Fibroblast of upper back skin (primary cell): ENCODE measurements at regions not wholly inside any gene's neighbourhood (a gene's known extent, or its start where the extent isn't known, plus 50 kb on each side); places are given as distances from the start of the nearest gene placed in this dataset.
"Not testable (repeated sequence)": the region's sequence is repeated elsewhere in the genome, so short reads cannot be mapped to it uniquely, and the experiment has no call there.

ENCODE experiments used
- DNase-seq: peaks from one replicate; pipeline ENCODE4 v3.0.0-alpha.2; 2013

DNA sequence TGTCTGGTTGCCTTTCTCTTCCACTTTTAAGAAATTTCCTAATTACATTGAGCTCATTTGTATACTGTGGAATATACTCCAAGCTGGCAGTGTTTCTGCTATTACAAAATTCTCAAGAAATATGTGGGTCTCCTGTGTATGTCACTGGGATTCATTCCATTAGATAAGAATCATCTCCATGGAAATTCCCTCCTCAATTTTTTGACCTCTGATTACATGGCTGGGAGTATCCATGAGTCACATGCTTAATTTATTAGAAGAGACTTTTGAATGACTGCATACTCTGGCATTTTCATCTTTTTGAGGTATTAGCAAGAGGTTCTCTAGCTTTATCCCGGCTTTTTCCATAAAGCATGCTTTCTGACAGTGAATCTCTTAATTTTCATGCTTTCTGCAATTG, 665.5 kb upstream of the CNTNAP5 start:
- no peak for DNase-seq

DNA sequence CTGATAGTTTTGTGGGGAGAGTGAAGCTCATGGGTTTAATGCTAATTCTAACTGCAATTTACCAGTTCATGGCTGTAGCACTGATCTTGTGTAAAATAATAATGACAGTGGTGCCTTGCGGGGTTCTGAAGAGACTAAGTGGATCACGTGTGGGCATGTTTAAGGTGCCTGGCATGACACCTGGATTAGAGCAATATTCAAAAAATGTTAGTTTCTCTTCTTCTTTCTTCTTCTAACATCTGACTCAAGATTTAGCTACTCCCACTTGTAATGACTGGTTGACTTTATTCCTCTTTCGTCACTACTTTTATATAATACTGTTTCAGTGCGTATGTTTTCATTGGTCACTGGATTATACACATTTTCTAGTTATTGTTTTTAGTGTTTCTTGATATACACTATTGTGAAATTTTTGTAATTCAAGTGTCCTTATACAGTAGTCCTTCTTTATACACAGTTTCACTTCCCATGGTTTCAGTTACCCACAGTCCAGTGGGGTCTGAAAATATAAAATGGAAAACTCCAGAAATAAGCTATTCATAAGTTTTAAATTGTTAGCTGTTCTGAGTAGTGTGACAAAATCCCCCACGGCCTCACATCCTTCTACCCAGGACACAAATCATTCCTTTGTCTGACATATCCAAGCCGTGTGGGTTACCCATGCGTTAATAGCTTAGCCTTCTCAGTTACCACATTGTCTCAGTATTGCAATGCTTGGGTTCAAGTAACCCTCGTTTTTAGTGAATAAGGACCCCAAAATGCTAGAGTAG, 662.2 kb upstream of the CNTNAP5 start:
- no peak for DNase-seq

DNA sequence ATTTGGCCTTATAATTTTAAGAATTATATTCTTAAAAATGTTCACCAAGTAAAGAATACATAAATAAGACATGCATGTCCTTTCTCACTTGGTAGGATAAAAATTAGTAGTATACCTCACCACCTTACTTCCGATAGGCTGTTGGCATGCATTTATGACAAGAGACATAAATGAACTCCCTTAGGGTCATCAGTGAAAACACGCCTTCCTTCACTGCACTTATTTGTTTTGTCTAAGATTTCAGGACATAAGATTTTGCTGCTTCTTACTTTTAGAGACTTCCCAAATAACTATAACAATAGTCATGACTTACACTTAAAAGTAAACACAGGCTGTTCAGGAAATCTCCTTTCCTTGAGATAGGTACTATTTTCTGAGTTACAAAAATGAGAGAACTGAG, 661.3 kb upstream of the CNTNAP5 start:
- no peak for DNase-seq

DNA sequence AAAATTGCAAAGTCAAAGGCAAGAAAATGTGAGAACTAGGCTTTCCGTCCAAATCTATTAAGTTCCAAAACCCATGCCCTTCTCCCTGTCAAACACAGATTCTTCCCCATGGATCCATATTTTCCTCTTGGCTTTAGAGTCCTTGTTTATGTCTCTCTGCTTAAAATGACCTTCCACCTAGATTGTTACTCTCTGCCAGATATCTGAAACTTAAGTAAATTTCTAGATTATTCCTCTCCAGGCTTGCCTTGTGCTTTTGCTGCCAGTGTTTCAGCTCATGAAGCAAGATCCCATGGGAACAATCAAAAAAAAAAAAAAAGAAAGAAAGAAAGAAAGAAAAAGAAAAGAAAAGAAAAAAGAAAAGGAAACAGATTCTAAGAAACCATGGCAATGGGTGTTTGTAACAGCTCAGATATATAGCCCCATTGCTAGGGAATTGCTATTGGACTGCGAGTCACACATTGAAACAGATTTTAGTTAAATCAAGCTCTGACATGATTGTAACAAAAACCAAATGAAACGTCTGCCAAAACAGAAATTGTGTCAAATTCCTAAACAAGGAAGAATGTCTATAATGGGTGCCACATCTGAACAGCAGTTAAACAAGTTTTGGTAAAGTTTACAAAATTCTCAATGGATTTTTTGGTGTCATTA, 660.7 kb upstream of the CNTNAP5 start:
- no peak for DNase-seq

DNA sequence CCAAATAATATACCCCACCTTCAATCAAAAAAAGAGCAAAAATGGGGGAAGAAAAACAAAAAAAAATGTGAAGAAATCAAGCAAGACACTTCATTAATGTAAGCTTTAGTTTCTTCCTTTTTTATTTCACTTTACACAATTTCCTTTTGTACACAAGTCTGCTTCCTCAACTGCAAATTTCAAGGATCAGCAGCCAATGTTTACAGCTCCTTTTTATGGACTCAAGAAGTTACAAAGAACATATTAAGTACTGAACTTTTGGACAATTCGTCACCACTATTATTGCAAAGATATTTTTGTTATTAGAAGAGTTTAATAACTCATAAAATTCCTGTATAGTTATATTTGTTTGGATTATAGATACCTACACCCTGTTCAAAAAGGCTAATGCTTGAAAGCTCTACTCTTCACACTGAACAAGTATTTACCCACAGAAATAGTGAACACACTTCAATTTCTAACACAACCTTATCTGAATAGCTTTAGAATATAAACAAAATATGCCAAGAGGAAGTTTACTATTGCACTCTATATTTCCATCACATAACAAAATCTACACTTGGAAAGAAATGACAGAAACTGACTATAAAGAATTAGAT, 658.7 kb upstream of the CNTNAP5 start:
- DNase-seq: no peak

DNA sequence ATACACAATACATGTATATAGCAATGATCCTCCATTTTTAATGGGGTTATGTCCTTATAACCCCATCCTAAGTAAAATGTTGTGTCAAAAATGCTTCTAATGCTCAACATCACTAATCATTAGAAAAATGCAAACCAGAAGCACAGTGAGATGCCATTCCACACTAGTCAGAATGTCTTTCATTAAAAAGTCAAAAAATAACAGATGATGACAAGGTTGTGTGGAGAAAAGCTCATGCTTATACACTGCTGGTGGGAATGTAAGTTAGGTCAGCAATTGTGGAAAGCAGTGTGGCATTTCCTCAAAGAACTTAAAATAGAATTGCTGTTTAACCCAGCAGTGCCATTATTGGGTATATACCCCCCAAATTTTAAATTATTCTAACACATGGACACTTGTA, 654.9 kb upstream of the CNTNAP5 start:
- no peak for DNase-seq

DNA sequence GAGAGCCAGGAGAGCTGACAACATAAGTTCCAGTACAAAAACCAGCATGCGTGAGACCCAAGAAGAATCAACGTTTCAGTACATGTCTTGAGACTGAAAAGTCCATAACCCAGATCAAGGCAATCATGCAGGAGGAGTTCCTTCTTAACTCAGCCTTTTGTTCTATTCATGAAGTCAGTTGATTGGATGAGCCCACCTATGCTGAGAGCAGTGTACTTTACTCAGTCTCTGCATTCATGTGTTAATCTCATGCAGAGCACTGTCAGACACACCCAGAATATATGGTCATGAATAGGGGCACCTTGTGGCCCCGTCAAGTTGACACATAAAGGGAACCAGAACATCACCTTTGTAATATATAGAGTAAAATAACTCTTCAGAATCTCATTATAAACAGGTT, 653.6 kb upstream of the CNTNAP5 start:
- DNase-seq: no peak

DNA sequence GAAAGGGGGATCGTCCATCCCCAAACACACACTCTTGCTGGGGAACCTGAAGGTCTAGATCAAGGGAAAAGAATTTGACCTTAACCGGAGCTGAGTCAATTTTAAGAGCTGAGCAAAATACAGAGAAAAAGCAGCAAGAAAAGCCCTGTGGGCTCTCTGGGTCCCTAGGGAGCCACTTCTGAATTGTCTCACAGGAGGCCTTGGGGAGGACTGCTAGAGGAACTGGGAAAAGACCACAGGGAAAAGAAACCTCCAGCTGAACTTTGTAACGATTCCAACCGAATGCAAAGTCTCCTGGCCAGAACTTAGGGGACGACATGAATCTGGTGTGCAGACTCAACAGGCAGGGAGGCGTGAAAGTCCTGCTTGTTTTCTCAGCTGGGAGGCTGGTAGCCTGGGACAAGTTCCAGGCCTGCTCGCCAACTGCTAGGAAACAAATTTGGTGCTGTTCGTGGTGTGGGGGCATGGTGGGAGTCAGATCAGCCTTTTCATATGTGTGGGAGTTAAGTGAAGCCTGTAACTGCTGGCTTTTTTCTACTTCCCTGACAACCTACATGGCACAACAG, 644.6 kb upstream of the CNTNAP5 start:
- no peak for DNase-seq

DNA sequence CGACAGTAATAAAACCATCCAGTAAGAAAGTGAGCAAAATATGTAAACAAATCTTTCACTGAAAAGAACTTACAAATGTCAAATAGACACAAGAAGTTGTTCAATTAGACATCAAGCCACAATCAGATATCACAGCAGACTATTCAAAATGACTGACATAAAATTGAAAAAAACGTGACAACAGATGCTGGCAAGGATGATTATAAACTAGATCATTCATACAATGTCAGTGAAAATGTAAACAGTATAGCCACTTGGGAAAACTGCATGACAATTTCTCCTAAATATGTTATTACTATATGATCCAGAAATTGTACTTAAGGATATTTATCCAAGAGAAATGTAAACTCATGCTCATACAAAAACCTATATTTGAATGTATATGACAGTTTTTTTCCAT, 609.4 kb upstream of the CNTNAP5 start:
- DNase-seq: no peak

DNA sequence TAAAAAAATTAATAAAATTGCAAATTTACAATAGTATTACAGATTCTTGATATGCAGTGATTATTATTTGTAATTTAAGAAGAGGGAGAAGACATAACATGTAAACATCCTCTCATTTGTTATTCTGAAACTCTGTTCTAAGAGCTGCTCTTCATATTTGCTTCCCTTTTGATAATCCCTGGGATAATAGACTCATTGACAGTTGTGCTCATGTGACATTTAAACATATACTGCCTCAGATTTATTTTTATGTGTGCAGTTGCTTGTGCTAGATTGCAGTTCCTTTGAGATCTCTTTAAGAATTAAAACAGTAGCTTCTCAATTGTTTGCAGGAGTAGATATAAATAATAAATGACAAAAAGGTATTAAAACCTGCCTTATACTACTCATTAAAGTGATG, 605.1 kb upstream of the CNTNAP5 start:
- no peak for DNase-seq

DNA sequence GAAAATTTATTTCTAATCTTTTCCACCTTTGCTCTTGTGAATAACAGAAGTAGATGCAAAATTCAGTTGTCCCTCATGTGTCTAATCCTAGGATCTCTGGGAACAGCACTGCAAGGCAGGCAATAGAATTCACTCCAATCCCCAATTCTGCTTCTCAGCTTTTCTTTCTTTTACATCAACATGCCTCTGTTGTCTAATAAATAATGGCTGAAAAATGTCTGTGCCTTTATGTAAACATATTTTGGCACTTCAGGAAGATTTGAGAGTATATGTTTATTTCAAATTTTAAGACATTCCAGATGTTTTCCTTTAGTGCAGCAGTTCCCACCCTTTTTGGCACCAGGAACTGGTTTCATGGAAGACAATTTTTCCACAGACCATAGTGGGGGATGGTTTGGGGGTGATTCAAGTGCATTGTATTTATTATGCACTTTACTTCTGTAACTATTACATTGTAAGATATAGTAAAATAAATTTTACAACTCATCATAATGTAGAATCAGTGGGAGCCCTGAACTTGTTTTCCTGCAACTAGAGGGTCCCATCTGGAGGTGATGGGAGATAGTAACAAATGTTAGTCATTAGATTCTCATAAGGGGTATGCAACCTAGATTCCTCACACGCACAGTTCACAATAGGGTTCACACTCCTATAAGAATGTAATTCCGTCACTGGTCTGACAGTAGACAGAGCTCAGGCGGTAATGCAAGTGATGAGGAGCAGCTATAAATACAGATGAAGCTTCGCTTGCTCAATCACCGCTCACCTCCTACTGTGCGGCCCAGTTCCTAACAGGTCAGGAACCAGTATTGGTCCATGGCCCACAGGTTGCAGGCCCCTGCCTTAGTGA, 590.3 kb upstream of the CNTNAP5 start:
- peak; percentile 1 for DNase-seq

DNA sequence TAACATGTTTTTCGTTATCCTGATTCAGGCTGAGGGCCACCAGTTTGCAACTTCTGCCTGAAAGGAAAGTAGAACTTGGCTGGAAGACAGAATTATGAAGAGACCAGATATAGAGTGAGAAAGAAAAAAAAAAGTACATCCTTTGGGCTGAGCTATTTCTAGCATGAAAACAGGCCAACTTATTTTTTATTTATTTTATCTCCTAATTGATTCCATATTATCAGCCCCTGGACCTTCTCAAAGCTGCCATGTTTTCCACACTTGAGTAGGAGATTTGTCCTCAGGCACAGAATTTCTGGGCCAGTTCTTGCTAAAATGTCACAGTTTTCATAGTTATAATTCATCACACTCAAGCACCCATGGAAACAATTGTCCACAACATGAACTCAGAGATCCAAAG, 586.8 kb upstream of the CNTNAP5 start:
- DNase-seq: no peak

DNA sequence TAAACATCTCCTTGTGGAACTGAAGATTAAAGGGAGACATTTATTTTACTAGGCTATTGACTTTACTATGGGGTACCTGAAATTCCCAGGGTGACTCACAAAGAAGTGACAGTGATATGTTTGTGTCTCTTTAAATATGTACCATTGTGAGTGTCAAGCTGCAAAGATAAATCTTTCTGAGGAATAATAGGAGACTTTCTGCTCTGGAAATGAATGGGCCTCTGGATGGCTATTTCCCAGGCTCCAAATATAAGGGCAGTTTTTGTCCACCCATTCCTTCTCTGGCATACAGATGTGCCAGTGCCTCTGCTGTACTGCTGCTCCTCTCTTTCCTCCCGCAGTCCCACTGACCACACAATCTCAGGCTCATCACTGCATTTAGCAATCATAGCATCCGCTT, 586.4 kb upstream of the CNTNAP5 start:
- no peak for DNase-seq

DNA sequence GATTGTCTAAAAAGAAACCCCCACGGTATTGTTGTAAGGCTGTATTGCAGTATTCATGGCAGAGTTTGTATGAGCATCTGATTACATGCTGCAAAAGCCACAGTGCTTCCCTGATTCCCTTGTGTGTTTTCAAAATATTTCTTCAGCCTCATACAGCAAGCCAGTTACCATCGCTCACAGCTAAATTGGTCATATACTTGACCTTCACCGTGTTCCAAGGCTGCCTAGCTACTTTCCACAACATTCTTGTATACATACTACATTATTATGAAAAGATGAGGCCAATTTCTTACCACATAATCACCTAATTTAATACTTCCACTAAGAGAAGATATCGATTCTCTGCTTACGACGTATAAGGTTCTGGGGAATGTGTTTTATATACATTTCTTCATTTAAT, 576.3 kb upstream of the CNTNAP5 start:
- DNase-seq: peak; percentile 9

DNA sequence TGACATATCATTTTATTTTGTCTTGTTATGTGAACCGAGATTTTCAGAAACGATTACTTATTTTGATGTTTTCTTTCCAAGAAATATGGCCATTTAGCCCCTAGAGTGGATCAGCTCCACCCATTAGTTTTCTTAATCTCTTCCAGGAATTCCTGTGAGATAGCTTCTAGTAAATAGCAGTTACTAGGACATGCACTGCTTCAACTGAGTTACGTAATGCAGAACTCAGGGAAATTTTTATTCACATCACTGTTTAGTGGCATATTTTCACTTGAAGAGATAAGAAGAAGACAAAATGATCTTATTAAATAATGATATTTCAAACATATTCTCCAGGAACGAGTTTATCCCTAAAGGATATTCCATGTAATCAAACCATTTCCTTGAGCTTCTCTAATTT, 573.5 kb upstream of the CNTNAP5 start:
- no peak for DNase-seq

DNA sequence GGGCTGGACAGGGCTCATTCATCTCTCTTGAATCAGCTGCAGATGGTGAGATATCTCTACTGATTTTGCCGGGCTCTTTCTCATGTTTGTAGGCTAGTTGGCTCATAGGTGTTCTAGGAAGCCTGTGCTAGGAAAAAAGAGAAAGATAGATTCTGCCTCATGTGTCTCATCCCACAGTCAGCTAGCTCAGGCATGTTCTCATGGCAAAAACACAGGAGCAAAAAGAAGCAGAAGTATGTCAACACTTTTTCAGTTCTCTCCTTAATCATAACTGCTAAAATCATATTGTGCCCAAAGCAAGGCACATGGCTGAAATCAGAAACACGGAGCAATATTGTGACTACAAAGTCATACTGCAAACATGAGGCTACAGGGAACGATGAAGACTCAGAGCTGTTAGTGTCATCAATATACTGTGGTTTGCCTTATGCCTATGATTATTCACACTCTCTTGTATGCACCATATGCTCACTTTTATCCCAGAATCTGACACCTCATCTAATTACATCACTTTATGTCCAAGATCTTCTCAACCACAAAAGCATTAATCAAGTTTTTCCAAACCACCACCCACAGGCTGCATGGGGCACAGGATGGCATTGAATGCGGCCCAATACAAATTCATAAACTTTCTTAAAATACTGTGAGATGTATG, 571.9 kb upstream of the CNTNAP5 start:
- no peak for DNase-seq

DNA sequence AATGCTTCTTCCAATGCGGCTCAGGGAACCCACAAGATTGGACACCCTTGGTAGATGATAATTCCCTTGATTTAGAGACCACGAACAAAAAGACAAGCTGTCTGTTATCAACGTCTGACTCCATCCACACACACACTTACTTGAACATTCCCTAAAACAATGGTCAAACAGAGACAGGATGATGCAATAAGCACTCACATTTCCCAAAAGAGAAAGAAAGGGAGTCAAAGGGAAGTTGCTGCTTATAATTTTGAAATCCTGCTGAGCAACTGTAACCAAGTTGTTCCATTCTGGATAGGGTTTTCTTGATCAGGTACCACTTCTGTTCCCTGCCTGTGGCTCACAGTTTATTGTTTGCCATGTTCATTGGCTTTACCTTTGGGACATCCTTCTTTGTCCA, 571.3 kb upstream of the CNTNAP5 start:
- DNase-seq: peak; percentile 8

DNA sequence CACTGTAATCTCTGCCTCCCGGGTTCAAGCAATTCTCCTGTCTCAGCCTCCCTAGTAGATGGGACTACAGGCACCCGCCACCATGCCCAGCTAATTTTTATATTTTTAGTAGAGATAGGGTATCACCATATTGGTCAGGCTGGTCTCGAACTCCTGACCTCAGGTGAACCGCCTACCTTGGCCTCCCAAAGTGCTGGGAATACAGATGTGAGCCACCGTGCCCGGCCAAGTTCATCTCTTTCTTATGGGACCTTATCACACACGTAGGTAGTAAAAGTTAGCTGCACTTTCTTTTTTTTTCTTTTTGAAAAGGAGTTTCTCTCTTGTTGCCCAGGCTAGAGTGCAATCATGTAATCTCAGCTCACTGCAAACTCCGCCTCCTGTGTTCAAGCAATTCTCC, 569.9 kb upstream of the CNTNAP5 start:
- DNase-seq: not testable (repeated sequence)

DNA sequence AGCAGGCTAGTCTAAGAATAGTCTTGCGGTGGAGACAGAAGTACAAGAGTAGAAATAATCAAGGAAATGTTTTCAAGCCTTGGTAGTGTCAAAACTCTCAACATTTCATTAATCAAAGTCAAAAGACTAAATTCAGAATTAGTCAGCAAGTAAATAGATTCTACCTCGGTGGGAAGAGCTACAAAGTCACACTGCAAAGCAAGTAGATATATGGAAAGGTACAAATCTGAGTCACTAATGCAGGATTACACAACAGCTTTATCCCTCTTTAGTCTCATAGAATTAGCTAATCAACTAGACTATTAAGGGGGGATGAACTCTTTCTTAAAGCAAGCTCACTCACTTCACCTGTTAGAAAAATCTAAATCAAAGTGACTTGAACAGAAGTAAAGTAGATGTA, 568.7 kb upstream of the CNTNAP5 start:
- no peak for DNase-seq

DNA sequence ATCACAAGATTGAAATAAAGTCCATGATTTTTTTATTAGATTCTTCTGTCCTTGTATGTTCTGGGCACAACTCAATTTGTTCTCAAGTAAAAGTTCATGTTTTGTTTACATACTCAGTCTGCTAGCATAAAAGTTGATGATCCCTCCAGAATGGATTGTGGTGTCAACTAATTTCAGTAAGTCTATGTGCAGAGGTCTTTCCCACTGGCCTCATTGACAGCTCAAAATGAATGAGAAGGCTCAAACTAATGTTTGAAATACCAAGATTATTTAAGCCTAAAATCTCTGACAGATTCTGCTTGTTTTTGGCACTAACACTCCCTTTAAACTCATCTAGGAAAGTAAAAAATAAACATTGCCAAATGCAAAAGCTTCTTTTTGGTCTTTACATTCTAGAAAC, 561.2 kb upstream of the CNTNAP5 start:
- no peak for DNase-seq

DNA sequence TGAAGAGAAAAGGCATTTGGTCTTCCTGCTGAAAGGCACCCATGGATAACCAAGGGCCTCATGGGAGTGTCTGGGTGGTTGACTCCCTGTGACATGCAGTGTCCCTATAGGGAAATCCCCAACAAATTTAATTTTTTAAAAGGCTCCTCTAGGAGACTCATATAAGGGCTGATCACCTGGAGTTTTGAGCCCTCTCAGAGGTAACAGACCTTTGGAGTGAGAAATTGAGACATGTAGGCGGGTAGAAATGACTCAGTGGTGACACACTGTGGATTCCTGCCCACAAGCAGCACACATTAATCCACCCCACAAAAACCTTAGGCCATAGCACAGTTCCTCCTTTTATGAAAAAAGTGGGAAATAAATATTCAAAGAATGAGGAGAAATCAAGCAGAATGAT, 557.0 kb upstream of the CNTNAP5 start:
- DNase-seq: peak; percentile 4

DNA sequence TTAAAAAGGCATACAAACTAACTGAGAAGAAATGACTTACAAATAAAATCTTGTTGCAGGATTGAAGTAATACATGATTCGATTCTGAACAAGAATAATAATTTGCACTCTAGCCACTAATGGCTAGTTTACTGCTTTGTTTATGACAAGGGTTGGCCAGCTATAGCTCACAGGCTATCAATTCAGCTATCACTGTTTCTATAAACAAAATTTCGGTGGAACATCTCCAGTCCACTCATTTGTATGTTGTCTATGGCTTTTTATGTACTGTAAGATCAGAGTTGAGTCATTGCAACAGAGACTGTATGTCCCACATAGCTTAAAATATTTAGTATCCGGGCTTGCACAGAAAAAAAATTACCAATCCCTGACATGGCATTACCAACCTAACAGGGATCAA, 543.7 kb upstream of the CNTNAP5 start:
- DNase-seq: no peak

DNA sequence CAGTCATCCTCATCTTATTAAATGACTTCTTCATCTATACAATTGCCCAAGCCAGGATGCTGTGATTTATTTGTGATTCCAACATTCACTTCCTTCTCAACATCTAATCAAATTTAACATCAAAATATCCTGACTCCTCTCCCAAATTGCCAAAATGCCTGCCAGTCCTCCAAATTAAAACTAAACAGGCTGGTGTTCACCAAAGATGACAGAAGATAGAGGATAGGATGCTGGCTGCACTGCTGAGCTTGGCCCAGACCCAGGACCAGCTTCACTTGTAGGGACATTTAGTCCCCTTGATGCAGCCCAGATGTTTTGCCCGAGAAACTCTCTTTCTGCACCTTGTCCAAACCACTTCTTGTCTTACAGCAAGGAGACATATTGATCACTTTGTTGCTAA, 540.0 kb upstream of the CNTNAP5 start:
- DNase-seq: no peak
